ENCODE measurements at regions not wholly inside any gene's neighbourhood (a gene's known extent, or its start where the extent isn't known, plus 50 kb on each side); places are given as distances from the start of the nearest gene placed in this dataset.

DNA sequence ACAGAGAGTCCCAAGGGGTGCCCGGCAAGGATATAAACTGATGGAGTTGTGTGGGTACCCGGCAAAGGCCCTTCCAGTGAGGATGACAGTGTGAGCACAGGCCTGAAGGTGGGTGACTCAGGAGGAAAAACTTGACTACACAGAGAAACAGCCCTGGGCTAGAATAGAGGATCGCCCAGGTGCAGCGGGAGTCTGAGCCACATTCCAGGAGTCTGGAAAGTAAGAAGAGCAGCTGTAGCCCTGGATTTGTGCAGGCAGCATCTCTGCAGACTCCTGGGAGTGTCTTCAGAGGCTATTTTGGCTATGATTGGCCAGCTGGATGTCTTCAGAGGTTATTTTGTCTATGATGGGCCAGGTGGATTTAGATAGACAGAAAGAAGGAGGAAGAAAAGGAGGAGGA is 367.6 kb upstream of the MKI67 start:
- ATAC-seq (ENCODE audit: low read depth), result no peak
- POLR2A ChIA-PET, result no interaction called here
- TF ChIP-seq, protein P1, sequence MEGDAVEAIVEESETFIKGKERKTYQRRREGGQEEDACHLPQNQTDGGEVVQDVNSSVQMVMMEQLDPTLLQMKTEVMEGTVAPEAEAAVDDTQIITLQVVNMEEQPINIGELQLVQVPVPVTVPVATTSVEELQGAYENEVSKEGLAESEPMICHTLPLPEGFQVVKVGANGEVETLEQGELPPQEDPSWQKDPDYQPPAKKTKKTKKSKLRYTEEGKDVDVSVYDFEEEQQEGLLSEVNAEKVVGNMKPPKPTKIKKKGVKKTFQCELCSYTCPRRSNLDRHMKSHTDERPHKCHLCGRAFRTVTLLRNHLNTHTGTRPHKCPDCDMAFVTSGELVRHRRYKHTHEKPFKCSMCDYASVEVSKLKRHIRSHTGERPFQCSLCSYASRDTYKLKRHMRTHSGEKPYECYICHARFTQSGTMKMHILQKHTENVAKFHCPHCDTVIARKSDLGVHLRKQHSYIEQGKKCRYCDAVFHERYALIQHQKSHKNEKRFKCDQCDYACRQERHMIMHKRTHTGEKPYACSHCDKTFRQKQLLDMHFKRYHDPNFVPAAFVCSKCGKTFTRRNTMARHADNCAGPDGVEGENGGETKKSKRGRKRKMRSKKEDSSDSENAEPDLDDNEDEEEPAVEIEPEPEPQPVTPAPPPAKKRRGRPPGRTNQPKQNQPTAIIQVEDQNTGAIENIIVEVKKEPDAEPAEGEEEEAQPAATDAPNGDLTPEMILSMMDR (IDR thresholded peaks at IDR 0.05), result no peak
- H3K27me3 Mint-ChIP-seq, result no peaks in the 10 kb centered on the region
- no peaks in the 10 kb centered on the region for H3K9me3 Mint-ChIP-seq
- CTCF ChIA-PET, result no interaction called here
- H3K4me1 Mint-ChIP-seq, result no peaks in the 10 kb centered on the region
- no peak for DNase-seq
- intact Hi-C loops (cut with micrococcal nuclease), result no loop called here
- no peak overlapping the region for H3K4me3 Mint-ChIP-seq
- H3K36me3 Mint-ChIP-seq (ENCODE audit: low read depth), result no peaks in the 10 kb centered on the region
- H3K27ac Mint-ChIP-seq, result no peak overlapping the region

DNA sequence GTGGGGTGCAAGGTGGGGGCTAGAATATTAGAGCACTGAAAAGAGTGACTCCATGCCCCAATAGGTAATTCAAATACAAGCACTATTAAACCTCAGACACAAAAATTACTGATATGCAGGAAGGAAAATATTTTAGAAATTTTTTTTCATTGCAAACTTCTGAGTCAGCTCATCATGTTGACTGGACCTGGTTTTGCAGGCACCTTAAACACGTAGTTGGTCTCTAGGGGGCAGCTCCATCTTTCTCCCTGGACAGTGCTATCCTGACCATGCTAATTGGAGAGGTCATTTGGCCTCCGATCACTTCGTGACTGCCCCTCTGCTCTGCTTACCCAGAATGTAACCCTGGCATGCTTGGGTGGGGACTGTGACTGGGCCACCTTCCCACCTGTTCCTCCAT is 368.4 kb upstream of the MKI67 start:
- ChIA-PET POLR2A (no interaction called here), CTCF (no interaction called here)
- no peak for DNase-seq
- Mint-ChIP-seq H3K27me3 (no peaks in the 10 kb centered on the region), H3K4me1 (no peaks in the 10 kb centered on the region), H3K36me3 (ENCODE audit: low read depth) (no peaks in the 10 kb centered on the region), H3K4me3 (no peak overlapping the region), H3K27ac (no peak overlapping the region), H3K9me3 (no peaks in the 10 kb centered on the region)
- intact Hi-C loops (cut with micrococcal nuclease), result no loop called here
- TF ChIP-seq, protein P1 (IDR thresholded peaks at IDR 0.05), result no peak
- no peak for ATAC-seq (ENCODE audit: low read depth)

DNA sequence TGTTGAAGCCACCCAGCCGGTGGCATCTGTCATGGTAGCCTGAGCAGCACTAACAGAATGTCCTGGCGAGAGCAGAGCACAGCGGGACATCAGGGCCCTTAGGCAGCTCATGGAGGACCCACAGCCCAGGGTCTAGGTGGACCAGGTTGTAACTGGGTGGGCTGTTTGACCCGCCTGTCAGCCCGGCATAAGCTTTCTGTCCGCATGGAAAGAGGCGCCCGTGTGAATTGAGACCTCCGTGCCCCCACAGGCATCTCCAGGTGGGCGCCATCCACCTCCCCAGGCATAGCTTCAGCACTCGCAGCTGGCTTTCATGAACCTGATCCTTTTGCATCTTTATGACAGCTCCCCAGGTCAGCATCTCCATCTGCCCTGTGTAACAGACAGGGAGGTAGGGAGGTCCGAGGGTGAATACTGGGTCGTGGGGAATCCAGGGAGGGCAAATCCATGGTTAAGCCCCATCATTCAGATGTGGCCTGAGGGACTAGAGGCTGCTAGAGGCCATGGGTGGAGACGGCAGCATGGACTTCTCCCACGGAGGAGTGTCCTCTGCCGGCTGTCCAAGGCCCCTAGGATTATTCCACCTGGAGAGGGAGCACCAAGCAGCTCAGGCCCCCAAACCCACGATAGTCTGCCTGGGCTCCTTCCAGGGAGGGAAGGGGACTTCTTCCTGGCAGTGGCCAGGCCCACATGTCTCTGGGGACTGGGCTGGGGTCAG is 371.6 kb upstream of the MKI67 start:
- intact Hi-C loops (cut with micrococcal nuclease), result no loop called here
- no peak overlapping the region for H3K4me3 Mint-ChIP-seq

DNA sequence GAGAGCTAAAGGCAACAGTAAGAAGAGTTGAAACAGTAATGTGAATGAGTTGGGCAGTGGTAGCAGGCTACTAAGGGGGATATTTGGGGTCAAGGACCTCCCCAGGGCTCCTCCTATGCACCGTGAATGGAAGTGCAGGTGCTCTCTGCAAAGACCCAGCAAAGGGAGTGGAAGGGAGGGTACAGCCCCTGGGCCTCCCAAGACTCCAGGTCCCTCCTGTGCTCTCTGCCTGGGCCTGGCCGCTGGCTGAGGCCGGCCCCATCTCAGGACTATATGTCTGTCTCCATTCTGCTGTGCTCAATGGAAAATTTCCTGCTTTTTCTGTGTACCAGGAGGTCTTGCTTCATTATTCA is 372.1 kb upstream of the MKI67 start:
- ATAC-seq (ENCODE audit: low read depth) (no peak), DNase-seq (no peak)
- no peaks in the 10 kb centered on the region for H3K9me3 Mint-ChIP-seq
- TF ChIP-seq, protein P1 (IDR thresholded peaks at IDR 0.05), result no peak
- intact Hi-C loops (cut with micrococcal nuclease), result no loop called here
- H3K27ac Mint-ChIP-seq, result no peak overlapping the region
- no peaks in the 10 kb centered on the region for H3K36me3 Mint-ChIP-seq (ENCODE audit: low read depth)
- no peaks in the 10 kb centered on the region for H3K27me3 Mint-ChIP-seq
- ChIA-PET POLR2A (no interaction called here), CTCF (no interaction called here)
- H3K4me3 Mint-ChIP-seq, result no peak overlapping the region
- no peaks in the 10 kb centered on the region for H3K4me1 Mint-ChIP-seq

More for the DNA sequence above, 371.6 kb upstream of the MKI67 start:
- H3K9me3 Mint-ChIP-seq, result no peaks in the 10 kb centered on the region
- no peaks in the 10 kb centered on the region for H3K27me3 Mint-ChIP-seq
- ATAC-seq (ENCODE audit: low read depth) (no peak), DNase-seq (no peak)
- ChIA-PET POLR2A (no interaction called here), CTCF (no interaction called here)
- no peak overlapping the region for H3K27ac Mint-ChIP-seq
- H3K4me1 Mint-ChIP-seq, result no peaks in the 10 kb centered on the region
- TF ChIP-seq, protein P1 (IDR thresholded peaks at IDR 0.05), result no peak
- H3K36me3 Mint-ChIP-seq (ENCODE audit: low read depth), result no peaks in the 10 kb centered on the region

DNA sequence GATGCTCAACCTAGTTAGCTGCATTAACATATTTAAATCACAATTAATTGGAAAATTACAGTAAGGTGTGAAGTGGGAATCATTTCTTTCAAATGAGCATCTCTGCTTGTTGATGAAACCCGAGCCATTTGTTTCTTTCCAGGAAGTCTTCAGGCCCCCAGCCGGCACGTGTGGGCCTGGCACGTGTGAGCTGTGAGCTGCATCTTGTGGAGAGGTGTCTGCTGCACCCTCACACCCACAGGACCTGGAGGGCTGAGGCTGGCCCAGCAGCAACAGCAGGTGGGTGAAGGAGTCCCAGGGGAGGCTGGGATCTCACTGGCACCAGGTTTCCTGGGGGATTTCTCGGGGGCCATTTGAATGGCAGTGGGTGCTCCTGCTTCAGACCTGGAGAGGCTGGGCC is 372.5 kb upstream of the MKI67 start:
- Mint-ChIP-seq H3K27ac (no peak overlapping the region), H3K4me3 (no peak overlapping the region), H3K36me3 (ENCODE audit: low read depth) (no peaks in the 10 kb centered on the region), H3K4me1 (no peaks in the 10 kb centered on the region), H3K27me3 (peaks cover 2% of the 10 kb centered on the region), H3K9me3 (no peaks in the 10 kb centered on the region)
- DNase-seq (no peak), ATAC-seq (ENCODE audit: low read depth) (no peak)
- POLR2A ChIA-PET, result no interaction called here
- CTCF ChIA-PET, result no interaction called here
- TF ChIP-seq, protein P1 (IDR thresholded peaks at IDR 0.05), result no peak
- intact Hi-C loops (cut with micrococcal nuclease), result no loop called here
